ENCODE measurements at regions not wholly inside any gene's neighbourhood (a gene's known extent, or its start where the extent isn't known, plus 50 kb on each side); places are given as distances from the start of the nearest gene placed in this dataset.
"Not testable (repeated sequence)": the region's sequence is repeated elsewhere in the genome, so short reads cannot be mapped to it uniquely, and the experiment has no call there.

GRCh38 chr7:109577265-109577664 is 1007.6 kb downstream of the DNAJB9 start:
- H3K9me3 ChIP-seq (ENCODE audit: control insufficient read depth, insufficient read depth, low read depth, low read length), result no peaks in the 10 kb centered on the region
- H2AFZ ChIP-seq (ENCODE audit: low read length), result no peak overlapping the region
- TF ChIP-seq CTCF (conservative IDR thresholded peaks at IDR 0.05 in 1 of 2, IDR thresholded peaks at IDR 0.05 in 1 of 2; ENCODE audit: low read depth in 1 of 2, low read length in 2 of 2) (no peak), EZH2 (IDR thresholded peaks at IDR 0.05; ENCODE audit: low read length, missing control alignments) (no peak)
- H3K36me3 ChIP-seq (ENCODE audit: control insufficient read depth, insufficient read depth, low read length), result no peaks in the 10 kb centered on the region
- H3K9ac ChIP-seq (ENCODE audit: insufficient read depth, low read length), result no peak overlapping the region
- no peaks in the 10 kb centered on the region for H3K79me2 ChIP-seq (ENCODE audit: control insufficient read depth, insufficient read depth, low read length)
- no peak overlapping the region for H3K4me3 ChIP-seq (replicated peaks in 1 of 4; ENCODE audit: control extremely low read depth in 1 of 4, insufficient read depth in 1 of 4, low read depth in 3 of 4, low read length in 4 of 4)
- H4K20me1 ChIP-seq (ENCODE audit: control insufficient read depth, extremely low read depth, insufficient read depth, low read length), result no peaks in the 10 kb centered on the region
- H3K4me2 ChIP-seq (ENCODE audit: extremely low read depth, insufficient read depth, low read length), result no peak overlapping the region
- no peak overlapping the region for H3K27ac ChIP-seq (ENCODE audit: insufficient read depth, low read length)
- H3K4me1 ChIP-seq (ENCODE audit: control insufficient read depth, extremely low read depth, insufficient read depth, low read length), result no peaks in the 10 kb centered on the region
- no peaks in the 10 kb centered on the region for H3K27me3 ChIP-seq (ENCODE audit: control insufficient read depth, insufficient read depth, low read length)
- DNase-seq (ENCODE audit: low read depth in 2 of 2), result no peak

GRCh38 chr7:109579901-109580300 is 1010.2 kb downstream of the DNAJB9 start:
- Histone ChIP-seq H3K36me3 (ENCODE audit: control insufficient read depth, insufficient read depth, low read length) (no peaks in the 10 kb centered on the region), H3K9ac (ENCODE audit: insufficient read depth, low read length) (no peak overlapping the region), H3K79me2 (ENCODE audit: control insufficient read depth, insufficient read depth, low read length) (no peaks in the 10 kb centered on the region), H3K4me2 (ENCODE audit: extremely low read depth, insufficient read depth, low read length) (no peak overlapping the region), H4K20me1 (ENCODE audit: control insufficient read depth, extremely low read depth, insufficient read depth, low read length) (no peaks in the 10 kb centered on the region), H3K27ac (ENCODE audit: insufficient read depth, low read length) (no peak overlapping the region), H2AFZ (ENCODE audit: low read length) (no peak overlapping the region), H3K27me3 (ENCODE audit: control insufficient read depth, insufficient read depth, low read length) (no peaks in the 10 kb centered on the region), H3K9me3 (ENCODE audit: control insufficient read depth, insufficient read depth, low read depth, low read length) (no peaks in the 10 kb centered on the region), H3K4me1 (ENCODE audit: control insufficient read depth, extremely low read depth, insufficient read depth, low read length) (no peaks in the 10 kb centered on the region), H3K4me3 (replicated peaks in 1 of 4; ENCODE audit: control extremely low read depth in 1 of 4, insufficient read depth in 1 of 4, low read depth in 3 of 4, low read length in 4 of 4) (no peak overlapping the region)
- DNase-seq (ENCODE audit: low read depth in 2 of 2), result no peak
- TF ChIP-seq CTCF (conservative IDR thresholded peaks at IDR 0.05 in 1 of 2, IDR thresholded peaks at IDR 0.05 in 1 of 2; ENCODE audit: low read depth in 1 of 2, low read length in 2 of 2) (no peak), EZH2 (IDR thresholded peaks at IDR 0.05; ENCODE audit: low read length, missing control alignments) (no peak)

- H4K20me1 ChIP-seq (ENCODE audit: control insufficient read depth, extremely low read depth, insufficient read depth, low read length), result no peaks in the 10 kb centered on the region
Observed at GRCh38 chr7:109582211-109582610, 1012.5 kb downstream of the DNAJB9 start.

GRCh38 chr7:109596948-109597347 is 1027.3 kb downstream of the DNAJB9 start:
- H3K36me3 ChIP-seq (ENCODE audit: control insufficient read depth, insufficient read depth, low read length); DNase-seq (ENCODE audit: low read depth in 2 of 2); H3K4me3 ChIP-seq (replicated peaks in 1 of 4; ENCODE audit: control extremely low read depth in 1 of 4, insufficient read depth in 1 of 4, low read depth in 3 of 4, low read length in 4 of 4); H2AFZ ChIP-seq (ENCODE audit: low read length); H3K9me3 ChIP-seq (ENCODE audit: control insufficient read depth, insufficient read depth, low read depth, low read length); H3K4me1 ChIP-seq (ENCODE audit: control insufficient read depth, extremely low read depth, insufficient read depth, low read length); H3K79me2 ChIP-seq (ENCODE audit: control insufficient read depth, insufficient read depth, low read length); H3K4me2 ChIP-seq (ENCODE audit: extremely low read depth, insufficient read depth, low read length); H3K9ac ChIP-seq (ENCODE audit: insufficient read depth, low read length); H3K27me3 ChIP-seq (ENCODE audit: control insufficient read depth, insufficient read depth, low read length); H3K27ac ChIP-seq (ENCODE audit: insufficient read depth, low read length); H4K20me1 ChIP-seq (ENCODE audit: control insufficient read depth, extremely low read depth, insufficient read depth, low read length): not testable (repeated sequence)

More at GRCh38 chr7:109582211-109582610, 1012.5 kb downstream of the DNAJB9 start:
- no peak for DNase-seq (ENCODE audit: low read depth in 2 of 2)
- H3K27ac ChIP-seq (ENCODE audit: insufficient read depth, low read length), result no peak overlapping the region
- no peaks in the 10 kb centered on the region for H3K27me3 ChIP-seq (ENCODE audit: control insufficient read depth, insufficient read depth, low read length)
- H3K4me3 ChIP-seq (replicated peaks in 1 of 4; ENCODE audit: control extremely low read depth in 1 of 4, insufficient read depth in 1 of 4, low read depth in 3 of 4, low read length in 4 of 4), result no peak overlapping the region
- no peak overlapping the region for H3K9ac ChIP-seq (ENCODE audit: insufficient read depth, low read length)
- H3K9me3 ChIP-seq (ENCODE audit: control insufficient read depth, insufficient read depth, low read depth, low read length), result no peaks in the 10 kb centered on the region
- no peak overlapping the region for H3K4me2 ChIP-seq (ENCODE audit: extremely low read depth, insufficient read depth, low read length)
- TF ChIP-seq EZH2 (IDR thresholded peaks at IDR 0.05; ENCODE audit: low read length, missing control alignments), result no peak
- TF ChIP-seq CTCF (conservative IDR thresholded peaks at IDR 0.05 in 1 of 2, IDR thresholded peaks at IDR 0.05 in 1 of 2; ENCODE audit: low read depth in 1 of 2, low read length in 2 of 2), result no peak
- no peaks in the 10 kb centered on the region for H3K79me2 ChIP-seq (ENCODE audit: control insufficient read depth, insufficient read depth, low read length)
- no peaks in the 10 kb centered on the region for H3K36me3 ChIP-seq (ENCODE audit: control insufficient read depth, insufficient read depth, low read length)
- H2AFZ ChIP-seq (ENCODE audit: low read length), result no peak overlapping the region
- H3K4me1 ChIP-seq (ENCODE audit: control insufficient read depth, extremely low read depth, insufficient read depth, low read length), result no peaks in the 10 kb centered on the region

Measured in fibroblast of lung (primary cell).